Adrenal gland (tissue), 9 donors: ENCODE measurements at regions not wholly inside any gene's neighbourhood (a gene's known extent, or its start where the extent isn't known, plus 50 kb on each side); places are given as distances from the start of the nearest gene placed in this dataset.

Experiments
- DNase-seq, 7 donors: peaks; one replicate each; pipeline ENCODE4 v3.0.0-alpha.2; 2019 to 2020
- H3K27ac ChIP-seq, 5 donors: fragments of 200-600 bp; sonication (generic) in 4 of 5; 1 replicate in 3 of 5; 2 replicates in 2 of 5; pipeline versions ENCODE4 v1.5.1 to v1.8.0; 2016 to 2020; ENCODE audit warnings: mild to moderate bottlenecking in 1 of 5
- H3K27me3 ChIP-seq: fragments of 200-600 bp; 2 replicates; pipeline ENCODE4 v1.8.0; 2021
- H3K36me3 ChIP-seq, 2 donors: fragments of 200-600 bp; replicated peaks in 1 of 2; 1 replicate in 1 of 2; 2 replicates in 1 of 2; pipeline versions ENCODE4 v1.5.1 to v1.8.0; 2018 to 2022
- H3K4me1 ChIP-seq, 2 donors: fragments of 200-600 bp; replicated peaks in 1 of 2; 1 replicate in 1 of 2; 2 replicates in 1 of 2; pipeline versions ENCODE4 v1.5.1 to v1.8.0; 2018 to 2021
- H3K4me3 ChIP-seq, 4 donors: fragments of 200-600 bp; sonication (generic) in 3 of 4; one replicate each; pipeline ENCODE4 v1.5.1; 2016 to 2018
- H3K9me3 ChIP-seq, 3 donors: fragments of 200-600 bp; sonication (generic) in 1 of 3; replicated peaks in 1 of 3; 1 replicate in 2 of 3; 2 replicates in 1 of 3; pipeline versions ENCODE4 v1.5.1 to v1.8.0; 2016 to 2021
- CTCF ChIP-seq, 6 experiments: fragments of 450-650 bp in 4 of 6; fragments of 200-600 bp in 2 of 6; sonication (generic) in 1 of 6; IDR thresholded peaks; 1 replicate in 5 of 6; 2 replicates in 1 of 6; pipeline versions ENCODE4 v1.5.1 to v1.8.0; 2016 to 2021; ENCODE audit warnings: antibody characterized with exemption in 6 of 6, mild to moderate bottlenecking in 2 of 6, moderate library complexity in 1 of 6
- POLR2A ChIP-seq, 2 donors: fragments of 450-650 bp; IDR thresholded peaks; one replicate each; pipeline ENCODE4 v1.6.1; 2017; ENCODE audit warnings: antibody characterized with exemption in 2 of 2, mild to moderate bottlenecking in 2 of 2, moderate library complexity in 1 of 2
- WGBS, 4 donors: extraction: QIAGEN DNeasy Blood & Tissue Kit in 2 of 4; methylation state at CpG; one replicate each; pipeline versions ENCODE4 v1.1.5 to v1.1.7; 2013 to 2017; 5-methylcytosine and 5-hydroxymethylcytosine counted together
- intact Hi-C, 2 donors: fragments of 100-400 bp; cut with DNase I; formaldehyde crosslinking; loops; one replicate each; pipeline versions ENCODE4 v1.14.1 to v1.15.0; 2022 to 2023
- donor health status: healthy with polysubstance abuse.
- donor health status: Bipolar disorder and iron deficiency.
- donor health status: DM: yes; HTN: yes; CAD: no.
- donor health status: DM: no; HTN: no; CAD: no.
- donor health status: DM: no; HTN: no; CAD: no.

- Histone ChIP-seq H3K4me1 (peaks cover 0 to 14% of the 10 kb centered on the region in 2 donors), H3K4me3 (no peak overlapping the region), H3K27ac (no peak overlapping the region), H3K36me3 (no peaks in the 10 kb centered on the region), H3K9me3 (no peaks in the 10 kb centered on the region), H3K27me3 (no peaks in the 10 kb centered on the region)
- no peak for TF ChIP-seq POLR2A (IDR thresholded peaks at IDR 0.05)
- TF ChIP-seq CTCF (IDR thresholded peaks at IDR 0.05) = no peak
- intact Hi-C loops = no loop called here
- no peak for DNase-seq
These were observed 218.8 kb upstream of the NR4A3 start for GRCh38 chr9:99602854-99603253.

GRCh38 chr9:99605016-99605743 is 216.5 kb upstream of the NR4A3 start:
- 79 to 91% (median 86%) methylated on average over 5 of the region's 5 CpGs for WGBS, 4 donors
- Histone ChIP-seq H3K4me3 (no peak overlapping the region), H3K36me3 (no peaks in the 10 kb centered on the region), H3K27me3 (no peaks in the 10 kb centered on the region), H3K4me1 (peaks cover 0 to 14% of the 10 kb centered on the region in 2 donors), H3K27ac (no peak overlapping the region), H3K9me3 (no peaks in the 10 kb centered on the region)
- TF ChIP-seq CTCF (IDR thresholded peaks at IDR 0.05) (no peak), POLR2A (IDR thresholded peaks at IDR 0.05) (no peak)
- DNase-seq = no peak
- intact Hi-C loops = no loop called here

- Histone ChIP-seq H3K27me3 (no peaks in the 10 kb centered on the region), H3K27ac (no peak overlapping the region), H3K9me3 (no peaks in the 10 kb centered on the region), H3K4me1 (peaks cover 0 to 12% of the 10 kb centered on the region in 2 donors), H3K36me3 (no peaks in the 10 kb centered on the region), H3K4me3 (no peak overlapping the region)
- intact Hi-C loops = no loop called here
- no peak for TF ChIP-seq POLR2A (IDR thresholded peaks at IDR 0.05)
- no peak for TF ChIP-seq CTCF (IDR thresholded peaks at IDR 0.05)
- no peak for DNase-seq
- WGBS, 4 donors = 94 to 97% (median 95%) methylated on average over 2 of the region's 2 CpGs
These were observed 215.4 kb upstream of the NR4A3 start for GRCh38 chr9:99606296-99606695.

GRCh38 chr9:99606957-99607356 is 214.7 kb upstream of the NR4A3 start:
- WGBS, 4 donors = 39 to 41% (median 41%) methylated on average over 4 of the region's 4 CpGs
- no peaks in the 10 kb centered on the region for H3K9me3 ChIP-seq
- H3K4me3 ChIP-seq = no peak overlapping the region
- H3K4me1 ChIP-seq = peaks cover 0 to 6% of the 10 kb centered on the region in 2 donors
- no peak overlapping the region for H3K27ac ChIP-seq
- TF ChIP-seq CTCF (IDR thresholded peaks at IDR 0.05) (no peak), POLR2A (IDR thresholded peaks at IDR 0.05) (no peak)
- no peak for DNase-seq
- H3K36me3 ChIP-seq = no peaks in the 10 kb centered on the region
- intact Hi-C loops = no loop called here
- no peaks in the 10 kb centered on the region for H3K27me3 ChIP-seq
